ENCODE measurements at regions not wholly inside any gene's neighbourhood (a gene's known extent, or its start where the extent isn't known, plus 50 kb on each side); places are given as distances from the start of the nearest gene placed in this dataset.

- H3K4me3 Mint-ChIP-seq (ENCODE audit: unreplicated experiment) = no peak overlapping the region
- no peaks in the 10 kb centered on the region for H3K27me3 Mint-ChIP-seq (ENCODE audit: unreplicated experiment)
- peaks cover 6% of the 10 kb centered on the region for H3K9me3 Mint-ChIP-seq (ENCODE audit: unreplicated experiment)
- H3K4me1 Mint-ChIP-seq (ENCODE audit: low read depth, unreplicated experiment) = no peaks in the 10 kb centered on the region
- no peak for DNase-seq
- no peaks in the 10 kb centered on the region for H3K36me3 Mint-ChIP-seq (ENCODE audit: unreplicated experiment)
- no peak for TF ChIP-seq CTCF (IDR thresholded peaks at IDR 0.05; ENCODE audit: partially characterized antibody, unreplicated experiment)
- no peak overlapping the region for H3K27ac Mint-ChIP-seq (ENCODE audit: unreplicated experiment)
These were observed 202.5 kb upstream of the GRAMD2B start for GRCh38 chr5:126220725-126221124.

GRCh38 chr5:126228934-126229333 is 194.3 kb upstream of the GRAMD2B start:
- Mint-ChIP-seq H3K9me3 (ENCODE audit: unreplicated experiment) (peaks cover 2% of the 10 kb centered on the region), H3K4me3 (ENCODE audit: unreplicated experiment) (no peak overlapping the region), H3K36me3 (ENCODE audit: unreplicated experiment) (no peaks in the 10 kb centered on the region), H3K27me3 (ENCODE audit: unreplicated experiment) (no peaks in the 10 kb centered on the region), H3K27ac (ENCODE audit: unreplicated experiment) (no peak overlapping the region), H3K4me1 (ENCODE audit: low read depth, unreplicated experiment) (peaks cover 3% of the 10 kb centered on the region)
- TF ChIP-seq CTCF (IDR thresholded peaks at IDR 0.05; ENCODE audit: partially characterized antibody, unreplicated experiment) = no peak
- no peak for DNase-seq

- no peak for DNase-seq
- no peak overlapping the region for H3K27ac Mint-ChIP-seq (ENCODE audit: unreplicated experiment)
- no peaks in the 10 kb centered on the region for H3K36me3 Mint-ChIP-seq (ENCODE audit: unreplicated experiment)
- no peak overlapping the region for H3K4me3 Mint-ChIP-seq (ENCODE audit: unreplicated experiment)
- peaks cover 3% of the 10 kb centered on the region for H3K4me1 Mint-ChIP-seq (ENCODE audit: low read depth, unreplicated experiment)
- H3K9me3 Mint-ChIP-seq (ENCODE audit: unreplicated experiment) = peaks cover 5% of the 10 kb centered on the region
- no peaks in the 10 kb centered on the region for H3K27me3 Mint-ChIP-seq (ENCODE audit: unreplicated experiment)
- TF ChIP-seq CTCF (IDR thresholded peaks at IDR 0.05; ENCODE audit: partially characterized antibody, unreplicated experiment) = no peak
These were observed 190.0 kb upstream of the GRAMD2B start for GRCh38 chr5:126233256-126233655.

GRCh38 chr5:126234563-126235195 is 188.5 kb upstream of the GRAMD2B start:
- TF ChIP-seq CTCF (IDR thresholded peaks at IDR 0.05; ENCODE audit: partially characterized antibody, unreplicated experiment) = peak; percentile 66
- Mint-ChIP-seq H3K36me3 (ENCODE audit: unreplicated experiment) (no peaks in the 10 kb centered on the region), H3K27ac (ENCODE audit: unreplicated experiment) (no peak overlapping the region), H3K27me3 (ENCODE audit: unreplicated experiment) (no peaks in the 10 kb centered on the region), H3K4me3 (ENCODE audit: unreplicated experiment) (no peak overlapping the region), H3K4me1 (ENCODE audit: low read depth, unreplicated experiment) (peaks cover 3% of the 10 kb centered on the region), H3K9me3 (ENCODE audit: unreplicated experiment) (peaks cover 7% of the 10 kb centered on the region)
- peak; percentile 30 for DNase-seq

GRCh38 chr5:126235628-126236027 is 187.6 kb upstream of the GRAMD2B start:
- no peak overlapping the region for H3K27ac Mint-ChIP-seq (ENCODE audit: unreplicated experiment)
- H3K27me3 Mint-ChIP-seq (ENCODE audit: unreplicated experiment) = no peaks in the 10 kb centered on the region
- peaks cover 7% of the 10 kb centered on the region for H3K9me3 Mint-ChIP-seq (ENCODE audit: unreplicated experiment)
- peaks cover 3% of the 10 kb centered on the region for H3K4me1 Mint-ChIP-seq (ENCODE audit: low read depth, unreplicated experiment)
- DNase-seq = no peak
- no peak overlapping the region for H3K4me3 Mint-ChIP-seq (ENCODE audit: unreplicated experiment)
- no peaks in the 10 kb centered on the region for H3K36me3 Mint-ChIP-seq (ENCODE audit: unreplicated experiment)
- TF ChIP-seq CTCF (IDR thresholded peaks at IDR 0.05; ENCODE audit: partially characterized antibody, unreplicated experiment) = no peak

All from glutamatergic neuron (in vitro differentiated cells).